OCI-LY7 (cell line): ENCODE measurements at regions not wholly inside any gene's neighbourhood (a gene's known extent, or its start where the extent isn't known, plus 50 kb on each side); places are given as distances from the start of the nearest gene placed in this dataset.

Source experiments
- BruUV-seq: library from RNA; stranded (reverse); fragments of 400-500 nt; replicated peaks from 2 replicates; lab custom pipeline; 2021; lab: Mats Ljungman, UMichigan
- CTCF ChIA-PET: fragments of 300-600 bp; sonication (Branson Sonifier 250); formaldehyde crosslinking; loops from one replicate; lab custom pipeline; 2022; ENCODE audit warnings: antibody characterized with exemption; ENCODE audit not compliant: unreplicated experiment; lab: Charles Lee
- POLR2A ChIA-PET: fragments of 300-600 bp; sonication (Branson Sonifier 250); formaldehyde crosslinking; loops from one replicate; lab custom pipeline; 2022; ENCODE audit warnings: antibody characterized with exemption; lab: Charles Lee
- DNase-seq: peaks from one replicate; pipeline ENCODE4 v3.0.0-alpha.2; 2015; ENCODE audit warnings: low spot score
- H2AFZ ChIP-seq: fragments of 200-600 bp; sonication (generic), shearing (Covaris generic); 2 replicates; pipeline ENCODE4 v1.6.1; 2014; ENCODE audit warnings: mild to moderate bottlenecking, antibody characterized with exemption, low read length, moderate library complexity
- H3K27ac ChIP-seq: fragments of 200-600 bp; sonication (generic); 2 replicates; pipeline ENCODE4 v1.5.1; 2014; ENCODE audit warnings: mixed run types, low read depth, mild to moderate bottlenecking, moderate library complexity, low read length, inconsistent platforms; ENCODE audit not compliant: poor library complexity, severe bottlenecking
- H3K36me3 ChIP-seq: fragments of 200-600 bp; sonication (generic); 2 replicates; pipeline ENCODE4 v1.6.1; 2014; ENCODE audit warnings: mild to moderate bottlenecking, antibody characterized with exemption, low read length, moderate library complexity, mixed read lengths; ENCODE audit not compliant: insufficient read depth
- H3K4me1 ChIP-seq: fragments of 200-600 bp; sonication (generic); 2 replicates; pipeline ENCODE4 v1.5.1; 2014; ENCODE audit warnings: mild to moderate bottlenecking, low read length; ENCODE audit not compliant: insufficient read depth, poor library complexity, severe bottlenecking
- H3K4me2 ChIP-seq: fragments of 200-600 bp; sonication (generic); 2 replicates; pipeline ENCODE4 v1.6.1; 2014; ENCODE audit warnings: mild to moderate bottlenecking, low read length
- H3K4me3 ChIP-seq: fragments of 200-600 bp; sonication (generic); 2 replicates; pipeline ENCODE4 v1.5.1; 2014; ENCODE audit warnings: mild to moderate bottlenecking, low read depth, low read length; ENCODE audit not compliant: poor library complexity, severe bottlenecking
- H3K79me2 ChIP-seq: fragments of 200-600 bp; sonication (generic); 2 replicates; pipeline ENCODE4 v1.6.1; 2016; ENCODE audit warnings: low read depth, mild to moderate bottlenecking, low read length, moderate library complexity, mixed read lengths; ENCODE audit not compliant: insufficient read depth
- H3K9me2 ChIP-seq: fragments of 200-600 bp; sonication (generic); 2 replicates; pipeline ENCODE4 v1.6.1; 2016; ENCODE audit warnings: mild to moderate bottlenecking, low read length, mixed read lengths; ENCODE audit not compliant: insufficient read depth
- H3K9me3 ChIP-seq: fragments of 200-600 bp; sonication (generic); 2 replicates; pipeline ENCODE4 v1.6.1; 2014; ENCODE audit warnings: mild to moderate bottlenecking, mixed run types, low read length, mixed read lengths
- H4K20me1 ChIP-seq: fragments of 200-600 bp; sonication (generic); 2 replicates; pipeline ENCODE4 v1.6.1; 2014; ENCODE audit warnings: mild to moderate bottlenecking, antibody characterized with exemption, low read length, moderate library complexity, mixed read lengths; ENCODE audit not compliant: insufficient read depth
- EZH2phosphoT487 ChIP-seq: fragments of 200-600 bp; sonication (generic); IDR thresholded peaks from 2 replicates; pipeline ENCODE4 v1.6.1; 2018; ENCODE audit warnings: low read depth, borderline replicate concordance, mild to moderate bottlenecking, mixed run types, antibody characterized with exemption, low read length, moderate library complexity, mixed read lengths
- intact Hi-C: fragments of 100-400 bp; cut with micrococcal nuclease; formaldehyde crosslinking; loops from one replicate; pipeline ENCODE4 v1.10.0; 2022; ENCODE audit not compliant: unreplicated experiment
- TF ChIP-seq, protein P1 (sequence below): fragments of 200-600 bp; sonication (generic); conservative IDR thresholded peaks from 2 replicates; pipeline ENCODE4 v1.5.1; 2014; ENCODE audit warnings: mild to moderate bottlenecking, antibody characterized with exemption, low read length, moderate library complexity, mixed read lengths

DNA sequence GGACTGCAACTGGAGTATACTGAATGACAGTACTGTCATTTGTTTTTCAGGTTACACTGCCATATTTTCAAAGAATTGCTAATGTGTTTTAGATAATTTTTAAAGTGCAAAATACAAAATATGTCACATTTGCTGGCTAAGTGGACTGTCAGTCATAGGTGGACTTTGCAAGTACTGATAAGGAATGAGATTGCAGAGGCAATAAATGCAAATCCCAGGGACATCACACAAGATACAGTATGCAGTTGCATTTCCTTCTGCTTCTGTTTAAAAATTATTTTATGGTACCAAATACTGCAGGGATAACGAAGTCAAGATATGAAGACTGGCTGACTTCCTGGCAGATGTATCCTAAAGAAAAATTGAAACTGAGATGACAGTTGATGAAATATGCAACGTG is 237.6 kb upstream of the MAGI2 start:
- Histone ChIP-seq H3K9me3 (no peaks in the 10 kb centered on the region), H3K27ac (no peak overlapping the region), H4K20me1 (no peaks in the 10 kb centered on the region), H2AFZ (no peak overlapping the region), H3K4me2 (no peak overlapping the region), H3K4me1 (no peaks in the 10 kb centered on the region), H3K4me3 (no peak overlapping the region), H3K36me3 (no peaks in the 10 kb centered on the region), H3K79me2 (no peaks in the 10 kb centered on the region), H3K9me2 (no peaks in the 10 kb centered on the region)
- intact Hi-C loops: no loop called here
- ChIA-PET CTCF (no interaction called here), POLR2A (interaction anchor here (0.5 to 1.0 kb wide), 2 partner anchors 52 to 180 kb away, joined by 3 read pairs; no protein-coding TSS in a partner anchor)
- no peak for DNase-seq
- BruUV-seq: no TSS peak
- no peak for TF ChIP-seq EZH2phosphoT487
- TF ChIP-seq, protein P1, sequence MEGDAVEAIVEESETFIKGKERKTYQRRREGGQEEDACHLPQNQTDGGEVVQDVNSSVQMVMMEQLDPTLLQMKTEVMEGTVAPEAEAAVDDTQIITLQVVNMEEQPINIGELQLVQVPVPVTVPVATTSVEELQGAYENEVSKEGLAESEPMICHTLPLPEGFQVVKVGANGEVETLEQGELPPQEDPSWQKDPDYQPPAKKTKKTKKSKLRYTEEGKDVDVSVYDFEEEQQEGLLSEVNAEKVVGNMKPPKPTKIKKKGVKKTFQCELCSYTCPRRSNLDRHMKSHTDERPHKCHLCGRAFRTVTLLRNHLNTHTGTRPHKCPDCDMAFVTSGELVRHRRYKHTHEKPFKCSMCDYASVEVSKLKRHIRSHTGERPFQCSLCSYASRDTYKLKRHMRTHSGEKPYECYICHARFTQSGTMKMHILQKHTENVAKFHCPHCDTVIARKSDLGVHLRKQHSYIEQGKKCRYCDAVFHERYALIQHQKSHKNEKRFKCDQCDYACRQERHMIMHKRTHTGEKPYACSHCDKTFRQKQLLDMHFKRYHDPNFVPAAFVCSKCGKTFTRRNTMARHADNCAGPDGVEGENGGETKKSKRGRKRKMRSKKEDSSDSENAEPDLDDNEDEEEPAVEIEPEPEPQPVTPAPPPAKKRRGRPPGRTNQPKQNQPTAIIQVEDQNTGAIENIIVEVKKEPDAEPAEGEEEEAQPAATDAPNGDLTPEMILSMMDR: no peak

DNA sequence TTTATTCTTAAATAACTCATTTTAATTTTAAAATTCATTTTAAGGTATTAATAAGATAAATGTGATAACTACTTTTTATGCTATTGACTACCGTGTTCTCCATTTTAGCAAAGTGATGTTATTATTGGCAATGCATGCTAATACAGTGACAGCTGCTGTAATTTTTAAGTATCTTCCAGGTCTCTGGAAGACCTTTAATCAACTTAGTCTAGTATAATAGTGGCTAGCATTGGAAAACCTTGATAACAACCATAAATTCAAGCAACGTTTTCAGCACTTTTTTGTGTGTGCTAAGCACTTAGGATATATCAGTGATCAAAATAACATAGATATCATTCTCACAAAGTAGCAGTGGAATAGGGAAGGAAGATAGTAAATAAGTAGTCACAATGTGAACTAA is 230.9 kb upstream of the MAGI2 start:
- no peak overlapping the region for H3K4me2 ChIP-seq
- no peaks in the 10 kb centered on the region for H4K20me1 ChIP-seq
- no TSS peak for BruUV-seq
- intact Hi-C loops: no loop called here
- no peak for DNase-seq
- H2AFZ ChIP-seq: no peak overlapping the region
- ChIA-PET POLR2A (no interaction called here), CTCF (no interaction called here)
- no peaks in the 10 kb centered on the region for H3K36me3 ChIP-seq
- H3K9me2 ChIP-seq: no peaks in the 10 kb centered on the region
- no peaks in the 10 kb centered on the region for H3K9me3 ChIP-seq
- H3K79me2 ChIP-seq: no peaks in the 10 kb centered on the region
- no peak overlapping the region for H3K27ac ChIP-seq
- H3K4me3 ChIP-seq: no peak overlapping the region
- TF ChIP-seq, protein P1: no peak
- no peak for TF ChIP-seq EZH2phosphoT487
- H3K4me1 ChIP-seq: no peaks in the 10 kb centered on the region

DNA sequence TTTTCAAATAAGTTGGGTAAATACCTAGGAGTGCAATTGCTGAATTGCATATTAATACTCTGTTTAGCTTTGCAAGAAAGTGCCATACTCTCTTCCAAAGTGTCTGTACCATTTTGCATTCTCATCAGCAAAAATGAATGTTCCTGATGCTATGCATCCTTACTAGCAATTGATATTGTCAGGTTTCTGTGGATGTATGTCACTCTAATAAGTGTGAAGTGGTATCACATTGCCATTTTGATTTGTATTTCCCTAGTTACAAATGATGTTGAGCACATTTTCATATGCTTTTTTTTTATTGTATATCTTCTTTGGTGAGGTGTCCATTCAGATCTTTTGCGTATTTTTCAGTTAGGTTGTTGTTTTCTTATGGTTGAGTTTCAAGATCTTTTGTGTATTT is 230.4 kb upstream of the MAGI2 start:
- H3K27ac ChIP-seq: no peak overlapping the region
- no peak overlapping the region for H3K4me2 ChIP-seq
- no TSS peak for BruUV-seq
- no peaks in the 10 kb centered on the region for H4K20me1 ChIP-seq
- DNase-seq: no peak
- H2AFZ ChIP-seq: no peak overlapping the region
- no peaks in the 10 kb centered on the region for H3K4me1 ChIP-seq
- no peak overlapping the region for H3K4me3 ChIP-seq
- no peaks in the 10 kb centered on the region for H3K9me3 ChIP-seq
- H3K79me2 ChIP-seq: no peaks in the 10 kb centered on the region
- H3K9me2 ChIP-seq: no peaks in the 10 kb centered on the region
- ChIA-PET POLR2A (no interaction called here), CTCF (no interaction called here)
- no peak for TF ChIP-seq EZH2phosphoT487
- no peaks in the 10 kb centered on the region for H3K36me3 ChIP-seq
- intact Hi-C loops: no loop called here
